ENCODE measurements at regions not wholly inside any gene's neighbourhood (a gene's known extent, or its start where the extent isn't known, plus 50 kb on each side); places are given as distances from the start of the nearest gene placed in this dataset.
"Not testable (repeated sequence)": the region's sequence is repeated elsewhere in the genome, so short reads cannot be mapped to it uniquely, and the experiment has no call there.

GRCh38 chr3:14037211-14037610, 87.5 kb downstream of the CHCHD4 start:
- H3K36me3 ChIP-seq = no peaks in the 10 kb centered on the region
- peak in 1 of 4 donors; percentile 66 for DNase-seq
- H3K4me1 ChIP-seq = no peaks in the 10 kb centered on the region
- ATAC-seq = no peak
- intact Hi-C loops (cut with DNase I) = no loop called here
- H3K27me3 ChIP-seq = no peaks in the 10 kb centered on the region
- no peak overlapping the region for H3K4me3 ChIP-seq
- H3K27ac ChIP-seq = no peak overlapping the region
- TF ChIP-seq, protein P1, sequence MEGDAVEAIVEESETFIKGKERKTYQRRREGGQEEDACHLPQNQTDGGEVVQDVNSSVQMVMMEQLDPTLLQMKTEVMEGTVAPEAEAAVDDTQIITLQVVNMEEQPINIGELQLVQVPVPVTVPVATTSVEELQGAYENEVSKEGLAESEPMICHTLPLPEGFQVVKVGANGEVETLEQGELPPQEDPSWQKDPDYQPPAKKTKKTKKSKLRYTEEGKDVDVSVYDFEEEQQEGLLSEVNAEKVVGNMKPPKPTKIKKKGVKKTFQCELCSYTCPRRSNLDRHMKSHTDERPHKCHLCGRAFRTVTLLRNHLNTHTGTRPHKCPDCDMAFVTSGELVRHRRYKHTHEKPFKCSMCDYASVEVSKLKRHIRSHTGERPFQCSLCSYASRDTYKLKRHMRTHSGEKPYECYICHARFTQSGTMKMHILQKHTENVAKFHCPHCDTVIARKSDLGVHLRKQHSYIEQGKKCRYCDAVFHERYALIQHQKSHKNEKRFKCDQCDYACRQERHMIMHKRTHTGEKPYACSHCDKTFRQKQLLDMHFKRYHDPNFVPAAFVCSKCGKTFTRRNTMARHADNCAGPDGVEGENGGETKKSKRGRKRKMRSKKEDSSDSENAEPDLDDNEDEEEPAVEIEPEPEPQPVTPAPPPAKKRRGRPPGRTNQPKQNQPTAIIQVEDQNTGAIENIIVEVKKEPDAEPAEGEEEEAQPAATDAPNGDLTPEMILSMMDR (IDR thresholded peaks at IDR 0.05) = no peak
- peaks cover 0 to 28% of the 10 kb centered on the region in 2 donors for H3K9me3 ChIP-seq

DNA sequence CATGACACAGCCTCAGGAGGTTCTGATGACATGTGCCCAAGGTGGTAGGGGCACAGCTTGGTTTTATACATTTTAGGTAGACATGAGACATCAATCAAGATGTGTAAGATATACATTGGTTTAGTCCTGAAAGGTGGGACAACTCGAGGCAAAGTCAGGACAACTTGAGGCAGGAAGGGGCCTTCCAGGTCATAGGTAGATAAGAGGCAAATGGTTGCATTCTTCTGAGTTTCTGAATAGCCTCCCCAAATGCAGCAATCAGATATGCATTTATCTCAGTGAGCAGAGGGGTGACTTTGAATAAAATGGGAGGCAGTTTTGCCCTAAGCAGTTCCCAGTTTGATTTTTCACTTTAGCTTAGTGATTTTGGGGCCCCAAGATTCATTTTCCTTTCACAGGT, 91.6 kb downstream of the CHCHD4 start:
- no peak for ATAC-seq
- TF ChIP-seq, protein P1 (IDR thresholded peaks at IDR 0.05) = no peak
- intact Hi-C loops (cut with DNase I) = no loop called here

DNA sequence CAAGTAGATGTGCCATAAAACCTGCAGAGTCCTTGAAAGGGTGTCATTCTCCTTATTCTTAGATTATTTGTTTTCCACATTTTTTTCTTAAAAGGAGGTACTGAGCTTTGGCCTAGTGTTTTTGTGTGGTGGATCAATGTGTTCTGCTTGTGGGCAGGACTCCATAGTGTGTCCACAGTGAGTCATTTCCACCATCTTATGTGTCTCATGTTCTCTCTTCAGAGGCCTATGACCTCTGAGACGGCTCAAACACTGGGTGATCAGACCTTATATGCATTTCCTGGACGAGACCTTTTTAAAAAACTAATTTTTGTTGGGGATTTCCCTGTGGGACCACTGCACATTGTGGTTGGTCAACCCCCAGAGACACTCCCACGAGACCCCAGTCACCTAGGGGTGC, 93.4 kb downstream of the CHCHD4 start:
- ATAC-seq (no peak), DNase-seq (no peak)
- TF ChIP-seq, protein P1 (IDR thresholded peaks at IDR 0.05) = no peak
- no peak overlapping the region for H3K4me3 ChIP-seq
- H3K9me3 ChIP-seq = peaks cover 0 to 31% of the 10 kb centered on the region in 2 donors
- intact Hi-C loops (cut with DNase I) = no loop called here
- no peaks in the 10 kb centered on the region for H3K36me3 ChIP-seq
- no peaks in the 10 kb centered on the region for H3K27me3 ChIP-seq
- no peak overlapping the region for H3K27ac ChIP-seq
- no peaks in the 10 kb centered on the region for H3K4me1 ChIP-seq

More for the DNA sequence above, 91.6 kb downstream of the CHCHD4 start:
- no peak overlapping the region for H3K4me3 ChIP-seq
- H3K27ac ChIP-seq = no peak overlapping the region
- no peaks in the 10 kb centered on the region for H3K27me3 ChIP-seq
- H3K9me3 ChIP-seq = peaks cover 0 to 33% of the 10 kb centered on the region in 2 donors
- no peak for DNase-seq
- H3K36me3 ChIP-seq = no peaks in the 10 kb centered on the region
- no peaks in the 10 kb centered on the region for H3K4me1 ChIP-seq

DNA sequence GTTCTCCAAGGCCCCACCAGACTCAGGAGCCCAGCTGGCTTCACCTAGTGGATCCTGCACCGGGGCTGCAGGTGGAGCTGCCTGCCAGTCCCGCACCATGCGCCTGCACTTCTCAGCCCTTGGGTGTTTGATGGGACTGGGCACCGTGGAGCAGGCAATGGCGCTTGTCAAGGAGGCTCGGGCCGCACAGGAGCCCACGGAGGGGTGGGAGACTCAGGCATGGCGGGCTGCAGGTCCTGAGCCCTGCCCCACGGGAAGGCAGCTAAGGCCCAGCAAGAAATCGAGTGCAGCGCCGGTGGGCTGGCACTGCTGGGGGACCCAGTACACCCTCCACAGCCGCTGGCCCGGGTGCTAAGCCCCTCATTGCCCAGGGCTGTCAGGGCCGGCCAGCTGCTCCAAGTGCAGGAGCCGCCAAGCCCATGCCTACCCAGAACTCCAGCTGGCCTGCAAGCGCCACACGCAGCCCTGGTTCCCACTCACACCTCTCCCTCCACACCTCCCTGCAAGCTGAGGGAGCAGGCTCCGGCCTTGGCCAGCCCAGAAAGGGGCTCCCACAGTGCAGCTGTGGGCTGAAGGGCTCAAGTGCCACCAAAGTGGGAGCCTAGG, 95.2 kb downstream of the CHCHD4 start:
- intact Hi-C loops (cut with DNase I); H3K36me3 ChIP-seq; H3K4me3 ChIP-seq; H3K4me1 ChIP-seq; ATAC-seq; H3K27ac ChIP-seq; H3K27me3 ChIP-seq: not testable (repeated sequence)
- H3K9me3 ChIP-seq = peaks cover 0 to 35% of the 10 kb centered on the region in 2 donors
- peak in 1 of 4 donors; percentile 58 for DNase-seq

- H3K27me3 ChIP-seq; H3K27ac ChIP-seq; H3K4me3 ChIP-seq; ATAC-seq; H3K36me3 ChIP-seq; intact Hi-C loops (cut with DNase I); H3K4me1 ChIP-seq; DNase-seq: not testable (repeated sequence)
- H3K9me3 ChIP-seq = peaks cover 0 to 33% of the 10 kb centered on the region in 2 donors
These were observed 96.5 kb downstream of the CHCHD4 start for GRCh38 chr3:14028122-14028521.

DNA sequence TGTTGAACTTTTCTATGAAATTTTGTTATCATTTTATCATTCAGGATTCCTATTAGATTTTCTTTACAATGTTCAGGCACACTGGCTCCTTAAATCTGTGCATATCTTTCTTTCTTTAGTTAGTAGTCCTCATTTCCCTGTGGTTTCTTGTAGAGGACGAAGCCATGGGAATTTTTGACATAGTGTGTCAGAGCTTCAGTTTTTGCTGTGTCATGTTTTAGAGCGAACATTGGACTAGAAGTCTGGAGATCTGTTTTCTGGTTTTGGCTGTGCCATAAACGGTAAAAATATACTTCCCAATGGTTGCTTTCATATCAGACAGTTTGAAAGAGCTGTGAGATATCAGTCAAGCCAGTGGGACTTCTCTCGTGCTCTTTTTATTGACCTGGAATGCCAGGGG, 105.2 kb downstream of the CHCHD4 start:
- no peak overlapping the region for H3K27ac ChIP-seq
- ATAC-seq = no peak

More for the DNA sequence above, 105.2 kb downstream of the CHCHD4 start:
- Histone ChIP-seq H3K4me3 (no peak overlapping the region), H3K4me1 (no peaks in the 10 kb centered on the region), H3K36me3 (no peaks in the 10 kb centered on the region), H3K9me3 (peaks cover 0 to 28% of the 10 kb centered on the region in 2 donors), H3K27me3 (no peaks in the 10 kb centered on the region)
- TF ChIP-seq, protein P1 (IDR thresholded peaks at IDR 0.05) = no peak
- no peak for DNase-seq
- intact Hi-C loops (cut with DNase I) = no loop called here
